NB4 (cell line): ENCODE measurements at regions not wholly inside any gene's neighbourhood (a gene's known extent, or its start where the extent isn't known, plus 50 kb on each side); places are given as distances from the start of the nearest gene placed in this dataset.

Experiments
- CTCF ChIP-seq: IDR thresholded peaks from one replicate; pipeline ENCODE4 v1.5.1; 2012; ENCODE audit warnings: low read depth, low read length
- MAX ChIP-seq: IDR thresholded peaks from 2 replicates; pipeline ENCODE4 v1.6.1; 2011; ENCODE audit warnings: low read depth, low read length
- POLR2A ChIP-seq: IDR thresholded peaks from 2 replicates; pipeline ENCODE4 v1.6.1; 2011; ENCODE audit warnings: mild to moderate bottlenecking; ENCODE audit not compliant: insufficient read length; ENCODE audit errors: extremely low read depth

- TF ChIP-seq MAX (no peak), CTCF (no peak), POLR2A (no peak)
Observed at GRCh38 chr20:16939051-16939450, 190.9 kb downstream of the OTOR start.
